ENCODE measurements at regions not wholly inside any gene's neighbourhood (a gene's known extent, or its start where the extent isn't known, plus 50 kb on each side); places are given as distances from the start of the nearest gene placed in this dataset.

- no CpG with 5 or more reads among the region's 8 CpGs for WGBS (ENCODE audit: extremely low coverage, insufficient read length, low lambda C conversion rate)
Measured at GRCh38 chr3:14333621-14334020, 68.8 kb upstream of the SLC6A6 start.

More at GRCh38 chr3:14333621-14334020, 68.8 kb upstream of the SLC6A6 start:
- H3K56ac ChIP-seq (ENCODE audit: insufficient read length, low read depth, low read length): no peak overlapping the region
- H3K23ac ChIP-seq (ENCODE audit: insufficient read length, low read depth, low read length): no peak overlapping the region
- no peaks in the 10 kb centered on the region for H3K4me1 ChIP-seq (ENCODE audit: insufficient read depth, low read length)
- Mint-ChIP-seq H3K9me3 (peaks cover 2 to 3% of the 10 kb centered on the region in 2 experiments; a peak in 4 of 5 replicates), H3K4me3 (no peak overlapping the region; a peak in 1 of 5 replicates), H3K36me3 (ENCODE audit: insufficient read depth in 1 of 3, low read depth in 3 of 3) (peaks cover under 1 to 2% (median 2%) of the 10 kb centered on the region in 3 experiments; a peak in 4 of 7 replicates), H3K4me1 (peaks cover 23 to 35% of the 10 kb centered on the region in 2 experiments), H3K27me3 (ENCODE audit: low read depth) (peaks cover 14% of the 10 kb centered on the region), H3K27ac (no peak overlapping the region)
- no peaks in the 10 kb centered on the region for H3K79me1 ChIP-seq (ENCODE audit: insufficient read depth, low read depth, low read length, poor library complexity, severe bottlenecking)
- no peak overlapping the region for H3K4ac ChIP-seq (ENCODE audit: low read depth, low read length)
- no peak overlapping the region for H4K8ac ChIP-seq (replicated peaks; ENCODE audit: insufficient read length, low read depth, low read length)
- no peak overlapping the region for H2BK20ac ChIP-seq (ENCODE audit: low read depth, low read length, poor library complexity, severe bottlenecking)
- DNase-seq: no peak
- H2BK12ac ChIP-seq (ENCODE audit: insufficient read length, low read depth, low read length): no peak overlapping the region
- H3K79me2 ChIP-seq (ENCODE audit: insufficient read depth, low read length): no peaks in the 10 kb centered on the region
- H4K91ac ChIP-seq (ENCODE audit: insufficient read length, low read depth, low read length): no peak overlapping the region
- no peak overlapping the region for H2BK5ac ChIP-seq (ENCODE audit: insufficient read length, low read length)
- H3K18ac ChIP-seq (ENCODE audit: insufficient read length, low read depth, low read length): no peak overlapping the region
- no peak overlapping the region for H2AFZ ChIP-seq (ENCODE audit: low read length)
- H3T11ph ChIP-seq (ENCODE audit: low read length): no peak overlapping the region
- no peak overlapping the region for H2AK5ac ChIP-seq (ENCODE audit: insufficient read length, low read length)
- no peak overlapping the region for H3K9ac ChIP-seq (ENCODE audit: extremely low read depth, insufficient read length, low read length)
- no peak overlapping the region for H4K5ac ChIP-seq (ENCODE audit: insufficient read length, low read depth, low read length)
- no peak overlapping the region for H2BK120ac ChIP-seq (ENCODE audit: low read depth, low read length, poor library complexity, severe bottlenecking)
- no peaks in the 10 kb centered on the region for H3K9me3 ChIP-seq (ENCODE audit: control insufficient read depth, low read depth, low read length)
- no peak overlapping the region for H2BK15ac ChIP-seq (ENCODE audit: low read depth, low read length)
- no peaks in the 10 kb centered on the region for H3K27me3 ChIP-seq (ENCODE audit: insufficient read depth, low read length)
- H3K27ac ChIP-seq (ENCODE audit: insufficient read length, low read depth, low read length): no peak overlapping the region
- no peaks in the 10 kb centered on the region for H3K23me2 ChIP-seq (ENCODE audit: insufficient read length, low read depth, low read length, poor library complexity, severe bottlenecking)
- TF ChIP-seq CTCF (conservative IDR thresholded peaks at IDR 0.05): no peak
- H3K14ac ChIP-seq (ENCODE audit: insufficient read depth, low read length): no peak overlapping the region
- no peaks in the 10 kb centered on the region for H4K20me1 ChIP-seq (ENCODE audit: control insufficient read depth, insufficient read depth, insufficient read length)
- no peak overlapping the region for H3K4me2 ChIP-seq (ENCODE audit: insufficient read depth, insufficient read length, low read length)
